ENCODE measurements at regions not wholly inside any gene's neighbourhood (a gene's known extent, or its start where the extent isn't known, plus 50 kb on each side); places are given as distances from the start of the nearest gene placed in this dataset.

DNA sequence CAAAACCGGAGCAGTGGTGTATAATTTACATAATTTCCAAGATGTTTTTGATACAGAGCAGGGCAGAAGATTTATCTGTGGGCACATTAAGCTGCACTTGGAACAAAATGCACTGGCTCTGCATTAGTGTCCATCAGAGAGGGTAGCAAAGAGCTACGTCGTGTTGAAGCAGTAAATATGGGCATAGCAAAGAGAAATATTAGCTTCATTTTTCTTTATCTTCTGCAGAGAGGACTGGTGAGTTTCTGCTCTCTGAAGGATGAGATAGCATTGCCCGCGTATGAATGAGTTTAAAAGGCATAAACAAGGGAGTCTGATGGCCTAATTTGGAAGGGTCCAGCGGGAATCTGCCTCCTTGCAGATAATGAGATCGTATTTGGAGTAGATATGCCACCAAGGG lies 227.8 kb upstream of the CDH11 start:
- TF ChIP-seq, protein P1, sequence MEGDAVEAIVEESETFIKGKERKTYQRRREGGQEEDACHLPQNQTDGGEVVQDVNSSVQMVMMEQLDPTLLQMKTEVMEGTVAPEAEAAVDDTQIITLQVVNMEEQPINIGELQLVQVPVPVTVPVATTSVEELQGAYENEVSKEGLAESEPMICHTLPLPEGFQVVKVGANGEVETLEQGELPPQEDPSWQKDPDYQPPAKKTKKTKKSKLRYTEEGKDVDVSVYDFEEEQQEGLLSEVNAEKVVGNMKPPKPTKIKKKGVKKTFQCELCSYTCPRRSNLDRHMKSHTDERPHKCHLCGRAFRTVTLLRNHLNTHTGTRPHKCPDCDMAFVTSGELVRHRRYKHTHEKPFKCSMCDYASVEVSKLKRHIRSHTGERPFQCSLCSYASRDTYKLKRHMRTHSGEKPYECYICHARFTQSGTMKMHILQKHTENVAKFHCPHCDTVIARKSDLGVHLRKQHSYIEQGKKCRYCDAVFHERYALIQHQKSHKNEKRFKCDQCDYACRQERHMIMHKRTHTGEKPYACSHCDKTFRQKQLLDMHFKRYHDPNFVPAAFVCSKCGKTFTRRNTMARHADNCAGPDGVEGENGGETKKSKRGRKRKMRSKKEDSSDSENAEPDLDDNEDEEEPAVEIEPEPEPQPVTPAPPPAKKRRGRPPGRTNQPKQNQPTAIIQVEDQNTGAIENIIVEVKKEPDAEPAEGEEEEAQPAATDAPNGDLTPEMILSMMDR (IDR thresholded peaks at IDR 0.05), result no peak
- TF ChIP-seq POLR2A (IDR thresholded peaks at IDR 0.05) (no peak), POLR2AphosphoS5 (IDR thresholded peaks at IDR 0.05) (no peak)
